ENCODE measurements at regions not wholly inside any gene's neighbourhood (a gene's known extent, or its start where the extent isn't known, plus 50 kb on each side); places are given as distances from the start of the nearest gene placed in this dataset.

DNA sequence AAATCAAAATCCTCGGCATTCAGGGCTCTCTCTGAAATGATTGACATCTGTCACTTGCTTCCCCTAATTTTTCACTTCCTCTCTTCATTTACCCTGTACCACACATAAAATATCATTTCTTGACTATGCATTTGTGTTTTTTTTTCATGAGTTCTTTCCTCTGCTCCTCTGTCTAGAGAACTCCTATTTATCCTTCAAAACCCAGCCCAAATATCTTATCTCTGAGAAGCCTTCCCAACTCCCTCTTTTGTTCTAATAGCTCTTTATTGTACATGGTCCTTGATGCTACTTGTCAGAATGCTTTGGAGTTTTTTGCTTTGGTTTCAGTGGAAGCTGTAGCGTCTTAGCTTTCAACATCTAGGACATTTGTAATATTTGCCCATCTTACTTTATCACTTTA is 190.2 kb upstream of the CTBP2 start:
- no peak overlapping the region for H3K4me3 ChIP-seq (replicated peaks in 1 of 2; ENCODE audit: low read depth in 2 of 2, low read length in 2 of 2)
- TF ChIP-seq, protein P1, sequence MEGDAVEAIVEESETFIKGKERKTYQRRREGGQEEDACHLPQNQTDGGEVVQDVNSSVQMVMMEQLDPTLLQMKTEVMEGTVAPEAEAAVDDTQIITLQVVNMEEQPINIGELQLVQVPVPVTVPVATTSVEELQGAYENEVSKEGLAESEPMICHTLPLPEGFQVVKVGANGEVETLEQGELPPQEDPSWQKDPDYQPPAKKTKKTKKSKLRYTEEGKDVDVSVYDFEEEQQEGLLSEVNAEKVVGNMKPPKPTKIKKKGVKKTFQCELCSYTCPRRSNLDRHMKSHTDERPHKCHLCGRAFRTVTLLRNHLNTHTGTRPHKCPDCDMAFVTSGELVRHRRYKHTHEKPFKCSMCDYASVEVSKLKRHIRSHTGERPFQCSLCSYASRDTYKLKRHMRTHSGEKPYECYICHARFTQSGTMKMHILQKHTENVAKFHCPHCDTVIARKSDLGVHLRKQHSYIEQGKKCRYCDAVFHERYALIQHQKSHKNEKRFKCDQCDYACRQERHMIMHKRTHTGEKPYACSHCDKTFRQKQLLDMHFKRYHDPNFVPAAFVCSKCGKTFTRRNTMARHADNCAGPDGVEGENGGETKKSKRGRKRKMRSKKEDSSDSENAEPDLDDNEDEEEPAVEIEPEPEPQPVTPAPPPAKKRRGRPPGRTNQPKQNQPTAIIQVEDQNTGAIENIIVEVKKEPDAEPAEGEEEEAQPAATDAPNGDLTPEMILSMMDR (IDR thresholded peaks at IDR 0.05; ENCODE audit: low read depth, low read length) = no peak
- no peak for DNase-seq (ENCODE audit: low read depth in 2 of 2)

DNA sequence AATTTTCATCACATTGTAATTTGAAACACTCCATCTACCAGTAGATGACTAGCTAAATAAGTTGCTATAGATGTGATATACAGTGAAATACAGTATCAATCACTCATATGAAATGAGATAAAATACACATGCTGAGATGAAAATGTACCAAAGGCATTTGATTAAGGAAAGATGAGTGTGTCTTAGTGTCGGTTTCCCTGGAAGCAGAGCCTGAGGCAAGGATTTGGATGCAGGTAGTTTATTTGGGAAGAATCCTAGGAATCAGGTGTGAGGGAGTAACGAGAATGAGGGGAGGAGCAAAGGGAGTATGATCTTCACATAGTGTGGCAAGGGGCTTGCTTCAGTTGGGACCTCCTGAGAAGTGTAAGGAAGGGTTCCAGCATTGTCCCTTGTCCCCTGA is 188.2 kb upstream of the CTBP2 start:
- H3K4me3 ChIP-seq (replicated peaks in 1 of 2; ENCODE audit: low read depth in 2 of 2, low read length in 2 of 2) = no peak overlapping the region
- TF ChIP-seq, protein P1 (IDR thresholded peaks at IDR 0.05; ENCODE audit: low read depth, low read length) = no peak
- DNase-seq (ENCODE audit: low read depth in 2 of 2) = no peak

DNA sequence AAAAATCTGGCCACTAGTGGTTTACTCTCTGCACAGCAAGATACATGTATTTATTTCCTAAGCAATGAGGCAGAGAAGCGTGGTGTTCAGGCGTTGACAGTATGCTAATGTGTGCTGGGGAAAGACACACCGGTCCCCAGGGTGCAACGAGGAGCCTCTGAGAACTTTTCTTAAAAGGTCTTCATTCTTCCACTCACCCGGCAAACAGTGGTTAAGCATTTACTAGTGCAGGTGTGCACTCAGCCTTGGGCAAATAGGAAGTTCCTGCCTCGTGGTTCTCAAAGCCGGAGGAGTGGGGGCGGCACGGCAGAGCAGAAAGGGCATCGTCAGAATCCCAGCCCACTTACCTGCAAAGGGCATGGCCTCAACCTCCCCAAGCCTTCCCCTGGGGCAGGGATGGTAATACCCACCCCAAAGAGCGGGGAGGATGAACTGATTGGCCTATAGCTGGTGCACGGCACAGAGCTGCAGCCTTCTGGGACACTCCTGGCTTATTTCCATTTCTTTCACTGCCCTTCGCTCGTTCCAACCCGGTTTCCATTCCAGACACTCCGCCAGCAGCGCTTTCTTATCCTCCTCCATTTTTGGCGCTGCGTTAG is 184.3 kb upstream of the CTBP2 start:
- TF ChIP-seq, protein P1 (IDR thresholded peaks at IDR 0.05; ENCODE audit: low read depth, low read length) = no peak
- no peak for DNase-seq (ENCODE audit: low read depth in 2 of 2)
- H3K4me3 ChIP-seq (replicated peaks in 1 of 2; ENCODE audit: low read depth in 2 of 2, low read length in 2 of 2) = no peak overlapping the region

DNA sequence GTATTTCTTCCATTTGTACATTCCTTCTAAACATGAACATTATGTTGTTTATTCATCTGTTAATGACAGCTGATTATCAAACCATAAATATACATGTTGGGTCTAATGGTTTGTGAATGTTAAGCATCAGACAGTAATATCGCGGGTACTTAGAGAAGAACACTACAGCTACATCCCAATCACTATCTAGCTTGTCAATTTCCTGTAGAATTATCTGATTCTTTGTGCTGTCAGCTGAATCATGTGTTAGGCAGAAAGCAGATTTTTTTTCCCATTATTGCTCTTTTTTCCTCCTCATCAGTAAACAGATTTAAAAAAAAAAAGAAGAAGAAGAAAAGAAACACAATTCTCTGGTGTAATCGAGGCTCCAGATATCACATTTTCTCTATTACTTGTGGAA is 183.6 kb upstream of the CTBP2 start:
- H3K4me3 ChIP-seq (replicated peaks in 1 of 2; ENCODE audit: low read depth in 2 of 2, low read length in 2 of 2) = no peak overlapping the region
- TF ChIP-seq, protein P1 (IDR thresholded peaks at IDR 0.05; ENCODE audit: low read depth, low read length) = no peak
- no peak for DNase-seq (ENCODE audit: low read depth in 2 of 2)

DNA sequence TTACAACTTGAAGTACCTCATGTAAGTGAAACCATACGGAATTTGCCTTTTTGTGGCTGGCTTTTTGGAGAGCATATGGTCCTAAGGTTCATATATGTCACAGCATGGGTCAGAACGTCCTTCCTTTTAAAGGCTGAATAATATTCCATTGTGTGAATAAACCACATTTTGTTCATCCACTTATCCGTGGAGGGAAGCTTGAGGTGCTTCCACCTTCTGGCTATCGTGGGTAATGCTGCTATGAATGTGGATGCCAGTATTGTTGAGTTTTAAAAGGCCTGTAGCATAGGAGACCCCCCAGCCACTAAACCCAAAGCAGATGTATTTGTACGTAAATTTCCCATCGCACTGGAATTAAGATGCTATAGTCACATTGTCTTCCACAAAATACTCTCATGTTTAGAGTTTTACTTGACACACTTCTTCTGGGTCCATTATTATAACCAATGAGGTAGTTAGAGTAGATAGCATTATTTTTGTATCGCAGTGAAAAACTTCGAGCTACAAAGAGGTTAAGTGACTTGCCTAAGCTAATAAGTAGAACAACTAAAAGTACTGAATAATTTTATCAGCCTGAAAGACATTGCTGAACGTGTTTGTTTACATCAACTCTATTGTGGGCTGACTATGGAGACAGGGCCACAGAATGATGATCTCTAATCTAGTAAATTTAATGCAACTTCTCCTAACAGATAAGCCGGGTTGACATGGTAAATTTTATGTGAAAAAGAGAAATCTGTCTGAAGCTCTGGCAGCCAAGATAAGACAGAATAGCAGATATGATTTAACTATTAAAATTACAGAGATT is 183.0 kb upstream of the CTBP2 start:
- H3K4me3 ChIP-seq (replicated peaks in 1 of 2; ENCODE audit: low read depth in 2 of 2, low read length in 2 of 2) = no peak overlapping the region
- peak; percentile 33 to 53 for DNase-seq (ENCODE audit: low read depth in 2 of 2)
- TF ChIP-seq, protein P1 (IDR thresholded peaks at IDR 0.05; ENCODE audit: low read depth, low read length) = peak; percentile 69

DNA sequence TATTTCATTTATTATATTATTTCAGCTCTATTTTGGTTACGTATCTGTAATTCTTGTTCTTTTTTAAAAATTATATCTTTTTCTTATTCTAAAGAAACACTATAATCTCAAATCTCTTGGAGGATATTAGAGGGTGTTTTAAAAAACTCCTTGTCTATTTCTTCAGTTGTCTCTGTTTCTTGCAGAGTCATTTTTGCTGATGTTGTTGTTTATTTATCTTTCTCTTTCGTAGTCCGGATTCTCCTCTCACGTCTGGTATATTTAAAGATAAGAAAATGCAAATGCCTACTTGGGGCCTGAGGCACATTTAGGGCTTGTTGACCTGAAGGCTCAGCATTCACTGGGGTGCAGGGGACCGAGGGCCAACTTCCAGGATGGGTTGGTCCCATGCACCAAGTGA is 181.2 kb upstream of the CTBP2 start:
- H3K4me3 ChIP-seq (replicated peaks in 1 of 2; ENCODE audit: low read depth in 2 of 2, low read length in 2 of 2) = no peak overlapping the region
- DNase-seq (ENCODE audit: low read depth in 2 of 2) = no peak
- TF ChIP-seq, protein P1 (IDR thresholded peaks at IDR 0.05; ENCODE audit: low read depth, low read length) = no peak

Data from cardiac fibroblast (primary cell).